HFF-Myc (cell line): ENCODE measurements at regions not wholly inside any gene's neighbourhood (a gene's known extent, or its start where the extent isn't known, plus 50 kb on each side); places are given as distances from the start of the nearest gene placed in this dataset.

Source experiments
- DNase-seq: peaks from one replicate; pipeline ENCODE4 v3.0.0-alpha.2; 2011; ENCODE audit warnings: low read depth; ENCODE audit errors: extremely low read depth
- H3K4me3 ChIP-seq: replicated peaks from 2 replicates; pipeline ENCODE4 v1.5.1; 2011; ENCODE audit warnings: low read depth, mild to moderate bottlenecking, control low read depth, low read length
- CTCF ChIP-seq: IDR thresholded peaks from 2 replicates; pipeline ENCODE4 v1.5.1; 2012; ENCODE audit warnings: mild to moderate bottlenecking, low read depth, low read length, control low read depth; ENCODE audit errors: missing control alignments

GRCh38 chr2:6425032-6425431 lies 440.7 kb downstream of the CMPK2 start:
- H3K4me3 ChIP-seq: no peak overlapping the region
- no peak for TF ChIP-seq CTCF
- DNase-seq: no peak

GRCh38 chr2:6429210-6429986 lies 436.3 kb downstream of the CMPK2 start:
- no peak overlapping the region for H3K4me3 ChIP-seq
- TF ChIP-seq CTCF: no peak
- no peak for DNase-seq

- no peak for DNase-seq
- TF ChIP-seq CTCF: no peak
- no peak overlapping the region for H3K4me3 ChIP-seq
Measured at GRCh38 chr2:6434438-6434837, 431.3 kb downstream of the CMPK2 start.

- no peak for TF ChIP-seq CTCF
- no peak overlapping the region for H3K4me3 ChIP-seq
- DNase-seq: no peak
Measured at GRCh38 chr2:6441800-6442199, 423.9 kb downstream of the CMPK2 start.

- DNase-seq: no peak
- TF ChIP-seq CTCF: no peak
- H3K4me3 ChIP-seq: no peak overlapping the region
Measured at GRCh38 chr2:6442252-6442985, 423.3 kb downstream of the CMPK2 start.

- H3K4me3 ChIP-seq: no peak overlapping the region
- no peak for TF ChIP-seq CTCF
- no peak for DNase-seq
Measured at GRCh38 chr2:6443061-6443823, 422.5 kb downstream of the CMPK2 start.
